PFSK-1 (cell line): ENCODE measurements at regions not wholly inside any gene's neighbourhood (a gene's known extent, or its start where the extent isn't known, plus 50 kb on each side); places are given as distances from the start of the nearest gene placed in this dataset.

ENCODE experiments used
- FOXP2 ChIP-seq: optimal IDR thresholded peaks from 2 replicates; pipeline ENCODE3; 2011; ENCODE audit warnings: borderline replicate concordance, control low read depth, inconsistent platforms; ENCODE audit not compliant: insufficient read depth; ENCODE audit errors: extremely low read length, extremely low read depth
- POLR2AphosphoS5 ChIP-seq: IDR thresholded peaks from 2 replicates; pipeline ENCODE4 v1.6.1; 2012; ENCODE audit warnings: low read depth, mild to moderate bottlenecking, control low read depth, low read length, moderate library complexity
- SIN3A ChIP-seq: IDR thresholded peaks from 2 replicates; pipeline ENCODE4 v1.6.1; 2012; ENCODE audit warnings: mild to moderate bottlenecking, low read length, moderate library complexity, borderline replicate concordance; ENCODE audit not compliant: insufficient read depth
- TAF1 ChIP-seq: IDR thresholded peaks from 2 replicates; pipeline ENCODE4 v1.6.1; 2012; ENCODE audit warnings: low read length, control low read depth, borderline replicate concordance; ENCODE audit not compliant: insufficient read depth
- TF ChIP-seq, protein P1 (sequence below), 2 experiments: IDR thresholded peaks; 2 replicates each; pipeline versions ENCODE4 v1.6.1 to v1.8.0; 2011 to 2012; ENCODE audit warnings: low read depth in 2 of 2, low read length in 2 of 2, control low read depth in 1 of 2, inconsistent platforms in 1 of 2, mild to moderate bottlenecking in 1 of 2, moderate library complexity in 1 of 2; ENCODE audit not compliant: insufficient read depth in 1 of 2

DNA sequence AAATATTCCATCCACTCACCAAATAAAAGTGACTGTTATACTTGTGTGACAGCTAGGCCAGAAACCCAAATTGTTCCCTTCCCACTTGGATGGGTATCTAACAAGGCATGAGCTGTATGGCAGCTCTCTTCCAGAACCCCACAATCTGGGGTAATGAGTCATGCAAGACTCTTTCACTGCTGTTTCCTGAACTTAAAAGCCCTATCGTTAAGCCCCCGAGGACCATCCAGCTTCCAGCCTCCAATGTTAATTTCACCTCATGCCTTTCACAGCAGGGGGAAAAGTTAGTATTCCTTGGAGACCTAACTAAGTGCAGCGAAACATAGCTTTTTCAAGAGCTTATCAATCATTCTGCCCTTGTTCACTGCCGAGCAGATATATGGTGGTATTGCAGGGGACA lies 368.6 kb upstream of the HSFY2 start:
- TF ChIP-seq TAF1, result no peak
- TF ChIP-seq, protein P1, sequence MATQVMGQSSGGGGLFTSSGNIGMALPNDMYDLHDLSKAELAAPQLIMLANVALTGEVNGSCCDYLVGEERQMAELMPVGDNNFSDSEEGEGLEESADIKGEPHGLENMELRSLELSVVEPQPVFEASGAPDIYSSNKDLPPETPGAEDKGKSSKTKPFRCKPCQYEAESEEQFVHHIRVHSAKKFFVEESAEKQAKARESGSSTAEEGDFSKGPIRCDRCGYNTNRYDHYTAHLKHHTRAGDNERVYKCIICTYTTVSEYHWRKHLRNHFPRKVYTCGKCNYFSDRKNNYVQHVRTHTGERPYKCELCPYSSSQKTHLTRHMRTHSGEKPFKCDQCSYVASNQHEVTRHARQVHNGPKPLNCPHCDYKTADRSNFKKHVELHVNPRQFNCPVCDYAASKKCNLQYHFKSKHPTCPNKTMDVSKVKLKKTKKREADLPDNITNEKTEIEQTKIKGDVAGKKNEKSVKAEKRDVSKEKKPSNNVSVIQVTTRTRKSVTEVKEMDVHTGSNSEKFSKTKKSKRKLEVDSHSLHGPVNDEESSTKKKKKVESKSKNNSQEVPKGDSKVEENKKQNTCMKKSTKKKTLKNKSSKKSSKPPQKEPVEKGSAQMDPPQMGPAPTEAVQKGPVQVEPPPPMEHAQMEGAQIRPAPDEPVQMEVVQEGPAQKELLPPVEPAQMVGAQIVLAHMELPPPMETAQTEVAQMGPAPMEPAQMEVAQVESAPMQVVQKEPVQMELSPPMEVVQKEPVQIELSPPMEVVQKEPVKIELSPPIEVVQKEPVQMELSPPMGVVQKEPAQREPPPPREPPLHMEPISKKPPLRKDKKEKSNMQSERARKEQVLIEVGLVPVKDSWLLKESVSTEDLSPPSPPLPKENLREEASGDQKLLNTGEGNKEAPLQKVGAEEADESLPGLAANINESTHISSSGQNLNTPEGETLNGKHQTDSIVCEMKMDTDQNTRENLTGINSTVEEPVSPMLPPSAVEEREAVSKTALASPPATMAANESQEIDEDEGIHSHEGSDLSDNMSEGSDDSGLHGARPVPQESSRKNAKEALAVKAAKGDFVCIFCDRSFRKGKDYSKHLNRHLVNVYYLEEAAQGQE (IDR thresholded peaks at IDR 0.05; ENCODE audit: insufficient read depth in 1 of 2, low read depth in 2 of 2, low read length in 2 of 2), result no peak
- no peak for TF ChIP-seq POLR2AphosphoS5
- TF ChIP-seq FOXP2, result no peak
- no peak for TF ChIP-seq SIN3A

DNA sequence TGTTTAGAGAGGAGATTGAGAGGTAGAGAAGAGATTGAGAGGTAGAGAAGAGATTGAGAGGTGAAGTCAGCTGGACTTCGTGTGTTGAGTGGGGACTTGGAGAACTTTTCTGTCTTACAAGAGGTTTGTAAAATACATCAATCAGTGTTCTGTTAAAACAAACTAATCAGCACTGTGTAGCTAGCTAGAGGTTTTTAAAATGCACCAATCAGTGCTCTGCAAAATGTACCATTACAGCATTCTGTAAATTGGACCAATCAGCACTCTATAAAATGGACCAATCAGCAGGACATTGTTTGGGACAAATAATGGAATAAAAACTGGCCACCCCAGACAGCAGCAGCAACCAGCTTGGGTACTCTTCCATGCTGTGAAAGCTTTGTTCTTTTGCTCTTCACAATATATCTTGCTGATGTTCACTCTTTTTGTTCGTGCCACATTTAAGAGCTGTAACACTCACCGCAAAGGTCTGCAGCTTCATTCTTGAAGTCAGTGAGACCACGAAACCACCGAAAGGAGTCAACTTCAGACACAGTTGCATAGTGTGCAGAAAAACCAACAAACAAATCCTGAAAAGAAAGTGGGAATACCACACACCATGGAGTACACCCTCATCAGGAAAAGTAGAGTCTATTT lies 366.9 kb upstream of the HSFY2 start:
- TF ChIP-seq, protein P1 (IDR thresholded peaks at IDR 0.05; ENCODE audit: insufficient read depth in 1 of 2, low read depth in 2 of 2, low read length in 2 of 2), result no peak
- TF ChIP-seq TAF1 (no peak), SIN3A (no peak), FOXP2 (no peak), POLR2AphosphoS5 (no peak)

DNA sequence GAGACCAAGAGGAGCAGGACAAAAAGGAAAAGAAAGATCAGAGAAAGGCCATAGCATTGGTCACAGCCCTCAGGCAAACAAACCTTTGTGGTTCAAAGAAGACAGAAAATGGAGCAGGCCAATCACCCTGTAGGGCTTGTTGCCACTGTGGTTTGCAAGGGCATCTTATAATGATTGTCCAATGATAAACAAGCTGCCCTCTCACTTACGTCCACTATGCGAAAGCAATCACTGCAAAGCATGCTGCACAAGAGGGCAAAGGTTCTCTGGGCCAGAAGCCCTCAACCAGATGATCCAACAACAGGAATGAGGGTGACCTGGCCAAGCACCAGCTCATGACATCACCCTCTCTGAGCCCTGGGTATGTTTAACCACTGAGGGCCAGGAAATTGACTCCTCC lies 360.9 kb upstream of the HSFY2 start:
- TF ChIP-seq POLR2AphosphoS5, result no peak
- no peak for TF ChIP-seq TAF1
- TF ChIP-seq FOXP2, result no peak
- TF ChIP-seq, protein P1 (IDR thresholded peaks at IDR 0.05; ENCODE audit: insufficient read depth in 1 of 2, low read depth in 2 of 2, low read length in 2 of 2), result no peak
- no peak for TF ChIP-seq SIN3A

DNA sequence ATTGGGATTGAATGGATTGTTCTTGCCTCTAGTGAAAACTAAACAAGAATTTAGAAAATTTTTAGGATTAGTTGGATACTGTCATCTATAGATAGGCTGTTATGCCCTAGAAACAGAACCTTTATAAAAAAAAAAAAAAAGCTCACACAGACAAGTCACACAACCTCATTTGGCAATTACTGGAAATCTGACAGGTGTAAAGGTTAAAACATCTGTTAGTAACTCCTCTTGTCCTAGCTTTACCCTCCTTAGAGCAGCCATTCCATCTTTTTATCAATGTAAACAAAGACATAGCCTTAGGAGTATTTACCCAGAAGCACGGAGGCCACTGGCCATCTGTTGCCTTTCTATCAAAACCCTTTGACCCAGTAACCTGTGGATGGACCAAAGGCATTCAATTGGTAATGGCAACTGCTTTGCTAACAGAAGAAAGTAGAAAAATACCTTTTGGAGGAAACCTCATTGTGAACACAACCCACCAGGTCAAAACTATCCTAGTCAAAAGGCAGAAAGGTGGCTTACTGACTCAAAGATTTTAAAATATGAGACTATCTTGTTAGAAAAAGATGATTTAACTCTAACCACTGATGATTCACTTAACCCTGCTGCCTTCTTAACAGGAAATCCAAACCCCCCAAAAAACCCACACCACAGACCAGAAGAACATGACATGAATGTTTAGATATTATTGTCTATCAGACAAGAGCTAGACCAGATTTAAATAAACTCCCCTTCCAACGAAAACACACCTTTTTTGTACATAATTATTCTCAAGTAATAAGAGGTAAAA lies 357.2 kb upstream of the HSFY2 start:
- TF ChIP-seq POLR2AphosphoS5 (no peak), FOXP2 (no peak), TAF1 (no peak), SIN3A (no peak)
- TF ChIP-seq, protein P1 (IDR thresholded peaks at IDR 0.05; ENCODE audit: insufficient read depth in 1 of 2, low read depth in 2 of 2, low read length in 2 of 2), result no peak
